Pulmonary artery endothelial cell (primary cell): ENCODE measurements at regions not wholly inside any gene's neighbourhood (a gene's known extent, or its start where the extent isn't known, plus 50 kb on each side); places are given as distances from the start of the nearest gene placed in this dataset.

Experiments
- DNase-seq: peaks from one replicate; pipeline ENCODE4 v3.0.0-alpha.2; 2011; ENCODE audit warnings: low read depth, low spot score

GRCh38 chr16:49910541-49911071 is 54.7 kb upstream of the ZNF423 start:
- no peak for DNase-seq

DNA sequence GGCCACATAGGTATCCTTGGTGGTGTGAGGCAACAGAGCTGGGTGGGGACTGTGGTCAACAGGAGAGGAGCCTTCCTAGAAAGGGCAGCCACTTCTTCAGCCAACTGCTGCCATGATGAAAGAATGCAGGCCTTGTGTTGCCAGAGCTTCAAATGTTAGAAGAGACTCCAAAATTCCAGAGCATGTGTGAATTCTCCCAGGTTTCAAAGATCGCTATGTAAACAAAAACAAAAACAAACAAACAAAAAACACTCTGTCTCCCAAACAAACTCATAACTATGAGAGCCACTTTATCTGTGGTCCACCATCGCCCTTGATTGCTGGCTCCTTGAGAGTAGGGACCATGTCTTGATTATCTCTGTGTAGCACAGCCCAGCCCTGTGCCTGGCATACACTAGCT is 55.5 kb upstream of the ZNF423 start:
- no peak for DNase-seq

DNA sequence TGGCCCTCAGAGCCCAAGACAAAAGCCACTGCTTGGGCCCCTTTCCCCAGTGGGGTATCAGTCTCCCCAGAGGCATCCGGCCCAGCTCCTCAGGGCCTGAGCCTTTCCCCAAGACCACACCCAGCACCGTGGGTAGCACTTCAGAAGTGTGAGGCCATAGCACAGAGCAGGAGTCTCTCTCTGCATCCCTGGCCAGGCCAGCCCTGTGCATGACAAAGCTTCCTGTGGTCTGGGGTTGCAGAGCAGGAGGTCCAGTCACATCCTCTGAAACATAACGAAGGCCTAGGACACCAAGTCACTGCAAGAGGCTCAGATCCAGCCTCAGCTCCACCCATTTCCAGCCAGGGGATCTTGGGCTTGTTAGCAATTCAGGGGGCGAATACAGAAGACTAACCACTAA is 56.8 kb upstream of the ZNF423 start:
- no peak for DNase-seq

DNA sequence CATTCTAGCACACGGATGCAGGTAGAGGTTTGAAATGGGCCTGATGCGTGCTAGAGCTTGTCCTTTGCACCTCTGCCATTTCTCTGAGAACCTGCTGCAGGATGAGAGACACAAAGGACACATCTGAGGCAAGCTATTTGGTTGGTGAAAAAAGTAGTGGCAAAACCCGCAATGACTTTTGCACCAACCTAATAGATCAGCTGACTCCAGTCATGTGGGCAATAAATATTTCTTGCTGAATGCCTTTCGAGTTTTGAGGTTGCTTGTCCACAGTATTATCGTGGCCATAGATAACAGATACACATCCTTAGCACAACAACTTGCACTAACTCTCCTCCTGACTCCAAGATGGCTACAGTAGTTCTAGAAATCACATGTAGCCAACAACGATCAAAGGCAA is 57.8 kb upstream of the ZNF423 start:
- no peak for DNase-seq

DNA sequence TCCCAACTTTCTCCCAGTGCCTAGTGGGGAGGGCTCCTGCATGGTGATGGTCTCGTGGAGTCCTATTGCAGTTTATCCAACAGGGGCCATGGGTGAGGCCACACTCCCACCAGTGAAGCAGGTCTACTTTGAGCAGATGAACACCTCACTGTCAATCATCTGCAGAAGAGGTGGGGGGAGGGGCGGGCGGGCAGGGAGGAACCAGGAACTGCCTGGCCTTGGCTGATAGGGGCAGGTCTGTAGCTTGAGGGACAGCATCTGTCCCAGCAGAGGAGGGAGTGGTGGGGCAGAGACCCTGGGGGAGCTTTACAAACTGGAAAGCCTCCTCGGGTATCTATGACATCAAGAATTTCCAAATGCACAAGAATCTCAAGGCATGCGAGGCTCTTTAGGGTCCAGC is 58.7 kb upstream of the ZNF423 start:
- no peak for DNase-seq

DNA sequence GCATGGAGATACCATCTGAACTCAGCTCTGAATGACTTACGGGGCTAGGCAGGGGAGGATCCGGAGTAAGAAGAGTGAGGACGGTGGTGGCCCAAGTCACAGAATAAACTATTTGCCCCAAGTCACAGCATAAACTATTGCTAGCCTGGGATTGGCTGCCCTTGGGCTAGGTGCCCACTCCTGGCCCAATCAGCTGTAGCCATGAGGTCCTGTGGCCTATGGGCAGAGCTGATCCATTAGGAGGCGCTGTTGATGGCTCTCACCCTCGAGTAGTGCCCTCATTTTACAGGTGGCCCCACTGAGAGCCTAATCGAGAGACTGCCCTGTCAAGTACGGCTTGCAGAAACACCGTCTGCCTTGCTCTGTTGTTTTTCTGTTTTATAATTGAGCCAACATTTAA is 62.3 kb upstream of the ZNF423 start:
- DNase-seq: no peak

- no peak for DNase-seq
These were observed 63.4 kb upstream of the ZNF423 start for GRCh38 chr16:49919327-49919726.

GRCh38 chr16:49920397-49920796 is 64.5 kb upstream of the ZNF423 start:
- no peak for DNase-seq

GRCh38 chr16:49921106-49921505 is 65.2 kb upstream of the ZNF423 start:
- no peak for DNase-seq

DNA sequence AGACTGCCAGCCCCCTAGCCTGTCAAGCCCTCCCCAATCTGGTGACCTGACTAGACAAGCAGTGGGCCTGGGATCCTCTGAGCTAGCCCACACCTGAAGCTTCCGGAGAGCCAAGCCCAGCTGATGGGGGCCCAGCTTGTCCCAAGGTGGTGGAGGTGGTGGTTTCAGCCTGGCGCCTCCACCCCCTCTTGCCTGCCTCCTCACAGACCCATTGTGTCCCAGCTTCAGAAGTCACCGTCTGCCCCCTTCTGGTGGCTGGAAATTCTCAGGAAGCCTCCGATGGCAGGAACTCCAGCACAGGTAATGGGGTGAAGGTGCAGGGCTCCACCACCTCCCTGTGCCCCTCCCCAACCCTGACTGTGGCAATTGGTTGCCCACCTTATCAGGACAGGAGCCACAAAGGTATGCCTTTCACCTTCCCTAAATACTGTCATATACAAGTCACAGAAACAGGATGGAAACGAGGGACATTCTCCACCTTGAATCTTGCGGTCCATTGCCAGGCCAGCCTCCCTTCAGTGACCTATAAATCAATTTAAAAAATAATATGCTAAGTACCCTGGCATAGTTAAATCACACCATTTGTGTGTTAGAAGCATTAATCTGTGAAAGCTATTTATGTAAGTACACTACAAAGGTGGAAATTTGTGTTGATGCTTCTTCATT is 66.0 kb upstream of the ZNF423 start:
- peak; percentile 3 for DNase-seq

GRCh38 chr16:49923411-49923810 is 67.5 kb upstream of the ZNF423 start:
- no peak for DNase-seq

- no peak for DNase-seq
These were observed 68.2 kb upstream of the ZNF423 start for GRCh38 chr16:49924078-49924477.

DNA sequence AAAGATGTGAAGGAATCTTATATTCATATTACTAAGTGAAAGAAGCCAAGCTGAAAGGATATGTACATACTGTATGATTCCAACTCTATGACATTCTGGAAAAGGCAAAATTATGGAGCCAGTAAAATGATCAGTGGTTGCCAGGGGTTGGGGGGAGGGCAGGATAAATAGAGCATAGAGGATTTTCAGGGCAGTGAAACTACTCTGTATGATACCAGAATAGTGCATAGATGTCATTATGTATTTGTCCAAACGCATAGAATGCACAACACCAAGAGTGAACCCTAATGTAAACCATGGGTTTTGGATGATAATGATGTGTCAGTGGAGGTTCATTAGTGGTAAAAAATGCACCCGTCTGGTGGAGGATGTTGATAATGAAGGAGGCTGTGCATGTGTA is 71.0 kb upstream of the ZNF423 start:
- DNase-seq: no peak

- DNase-seq: no peak
These were observed 72.5 kb upstream of the ZNF423 start for GRCh38 chr16:49928176-49929041.

- no peak for DNase-seq
These were observed 73.7 kb upstream of the ZNF423 start for GRCh38 chr16:49929626-49930025.

GRCh38 chr16:49930841-49931240 is 74.9 kb upstream of the ZNF423 start:
- no peak for DNase-seq

DNA sequence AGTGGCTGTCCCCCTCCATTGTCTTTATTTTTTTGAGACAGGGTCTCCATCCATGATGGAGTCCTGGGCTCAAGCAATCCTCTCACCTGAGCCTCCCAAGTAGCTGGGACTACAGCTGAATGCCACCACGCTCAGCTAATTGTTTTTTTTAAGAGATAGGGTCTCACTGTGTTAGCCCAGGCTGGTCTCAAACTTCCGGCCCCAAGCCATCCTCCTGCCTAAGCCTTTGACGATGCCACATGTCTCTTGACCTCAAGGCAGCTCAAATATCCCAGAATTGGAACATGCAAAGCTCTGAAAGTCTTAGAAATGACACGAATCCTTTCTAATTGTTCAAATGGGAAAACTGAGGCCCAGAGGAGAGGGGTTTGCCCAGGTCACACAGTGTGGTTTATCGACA is 75.4 kb upstream of the ZNF423 start:
- no peak for DNase-seq

DNA sequence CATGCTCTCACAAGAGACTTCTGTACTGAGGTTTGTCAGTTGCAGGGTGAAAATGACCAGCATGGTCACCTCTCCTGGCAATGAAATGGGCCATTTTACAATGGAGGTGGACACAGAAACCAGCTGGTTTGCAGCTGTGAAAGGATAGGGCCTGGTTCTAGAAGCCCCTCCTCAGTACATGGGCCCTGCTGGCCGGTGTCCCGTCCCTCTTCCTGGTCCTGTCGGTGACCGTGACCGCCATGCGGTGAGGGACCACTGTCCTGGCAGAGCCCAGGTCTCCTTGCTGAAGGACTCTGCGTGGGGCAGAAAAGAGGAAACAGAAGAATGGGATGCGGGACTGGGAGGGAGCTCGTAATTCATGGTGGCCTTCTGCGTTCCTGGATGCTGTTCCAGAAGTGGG is 76.0 kb upstream of the ZNF423 start:
- DNase-seq: no peak

- no peak for DNase-seq
These were observed 76.5 kb upstream of the ZNF423 start for GRCh38 chr16:49932434-49932833.

DNA sequence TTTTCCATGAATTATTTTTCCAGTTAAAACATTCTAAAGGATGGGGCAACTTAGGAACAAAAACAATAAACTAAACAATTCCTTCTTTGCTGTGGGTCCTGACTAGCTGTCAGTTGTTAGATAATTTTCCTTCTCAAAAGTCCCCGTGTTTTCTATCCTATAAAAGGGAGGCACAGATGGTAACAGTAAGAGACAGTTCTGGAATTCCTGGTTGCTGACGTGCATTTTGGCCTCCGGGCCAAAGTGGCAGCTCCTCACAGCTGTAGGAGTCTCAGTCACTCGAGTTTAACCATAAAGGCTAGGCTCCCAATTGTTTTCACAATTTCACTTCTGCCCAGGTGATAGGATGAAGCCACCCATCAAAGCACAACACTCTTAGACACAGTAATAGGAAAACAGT is 77.0 kb upstream of the ZNF423 start:
- no peak for DNase-seq

- DNase-seq: no peak
These were observed 80.9 kb upstream of the ZNF423 start for GRCh38 chr16:49936791-49937190.

- DNase-seq: no peak
These were observed 82.0 kb upstream of the ZNF423 start for GRCh38 chr16:49937886-49938285.

DNA sequence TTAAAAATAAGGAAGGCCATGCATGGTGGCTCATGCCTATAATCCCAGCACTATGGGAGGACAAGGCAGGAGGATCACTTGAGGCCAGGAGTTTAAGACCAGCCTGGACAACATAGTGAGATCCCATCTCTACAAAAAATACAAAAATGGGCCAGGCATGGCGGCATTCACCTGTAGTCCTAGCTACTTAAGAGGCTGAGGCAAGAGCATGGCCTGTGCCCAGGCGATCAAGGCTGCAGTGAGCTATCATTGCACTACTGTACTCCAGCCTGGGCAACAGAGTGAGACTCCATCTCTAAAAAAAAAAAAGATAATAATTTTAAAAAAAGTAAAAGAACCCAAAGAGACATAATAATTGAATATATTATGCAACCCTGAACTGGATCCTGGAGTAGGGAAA is 83.6 kb upstream of the ZNF423 start:
- no peak for DNase-seq
